Kidney (tissue), 13 donors: ENCODE measurements at regions not wholly inside any gene's neighbourhood (a gene's known extent, or its start where the extent isn't known, plus 50 kb on each side); places are given as distances from the start of the nearest gene placed in this dataset.

ENCODE experiments used
- DNase-seq, 5 donors: peaks; one replicate each; pipeline ENCODE4 v3.0.0-alpha.2; 2013 to 2020
- FAIRE-seq: peaks from 2 replicates; lab custom pipeline; 2012; peaks lifted over from hg19 to GRCh38; lab: Jason Lieb, UNC
- H3K27ac ChIP-seq, 2 donors: one replicate each; pipeline ENCODE4 v1.7.0; 2013; ENCODE audit warnings: low read depth in 2 of 2, low read length in 2 of 2, inconsistent platforms in 1 of 2
- H3K27me3 ChIP-seq: one replicate; pipeline ENCODE4 v1.7.1; 2013; ENCODE audit warnings: low read length, inconsistent platforms; ENCODE audit not compliant: control insufficient read depth, insufficient read depth
- H3K36me3 ChIP-seq, 3 donors: one replicate each; pipeline versions ENCODE4 v1.7.0 to v1.7.1; 2013; ENCODE audit warnings: low read length in 3 of 3, control low read depth in 1 of 3, inconsistent platforms in 1 of 3; ENCODE audit not compliant: insufficient read depth in 3 of 3, control insufficient read depth in 2 of 3
- H3K4me1 ChIP-seq, 3 donors: one replicate each; pipeline versions ENCODE4 v1.7.0 to v1.7.1; 2013; ENCODE audit warnings: low read length in 3 of 3, inconsistent platforms in 1 of 3, low read depth in 1 of 3; ENCODE audit not compliant: control insufficient read depth in 2 of 3, insufficient read depth in 2 of 3
- H3K4me3 ChIP-seq, 3 donors: one replicate each; pipeline versions ENCODE4 v1.7.0 to v1.8.1; 2013; ENCODE audit warnings: low read length in 3 of 3, control low read depth in 1 of 3, inconsistent platforms in 1 of 3
- H3K9ac ChIP-seq, 3 donors: one replicate each; pipeline versions ENCODE4 v1.7.0 to v1.7.1; 2013; ENCODE audit warnings: low read length in 3 of 3, control low read depth in 1 of 3, inconsistent platforms in 1 of 3
- H3K9me3 ChIP-seq, 3 donors: one replicate each; pipeline versions ENCODE4 v1.7.0 to v1.7.1; 2013; ENCODE audit warnings: low read length in 3 of 3, control low read depth in 1 of 3, inconsistent platforms in 1 of 3; ENCODE audit not compliant: control insufficient read depth in 2 of 3, insufficient read depth in 1 of 3
- CTCF ChIP-seq: IDR thresholded peaks from 3 replicates; pipeline ENCODE4 v1.5.1; 2012; ENCODE audit warnings: mild to moderate bottlenecking, moderate library complexity, borderline replicate concordance; ENCODE audit not compliant: insufficient read depth; ENCODE audit errors: extremely low read depth
- intact Hi-C: fragments of 100-400 bp; cut with DNase I; formaldehyde crosslinking; loops from one replicate; pipeline ENCODE4 v1.11.1; 2022
- donor health status: control.
- donor health status: control.
- donor health status: control.
- donor health status: control.
- donor health status: control.
- donor health status: DM: yes; HTN: yes; CAD: no.
- donor health status: Normal renal cell carcinoma (clear cell type).

- FAIRE-seq (no peak), DNase-seq (no peak)
- intact Hi-C loops: no loop called here
- Histone ChIP-seq H3K4me1 (no peaks in the 10 kb centered on the region), H3K9me3 (peaks cover 0 to 12% (median 0%) of the 10 kb centered on the region in 3 donors), H3K36me3 (no peaks in the 10 kb centered on the region), H3K27ac (no peak overlapping the region), H3K4me3 (no peak overlapping the region), H3K9ac (no peak overlapping the region), H3K27me3 (no peaks in the 10 kb centered on the region)
- no peak for TF ChIP-seq CTCF
Observed at GRCh38 chr1:192713921-192714320, 78.0 kb downstream of the RGS13 start.

- Histone ChIP-seq H3K4me3 (no peak overlapping the region), H3K9ac (no peak overlapping the region), H3K27ac (no peak overlapping the region), H3K9me3 (no peaks in the 10 kb centered on the region), H3K4me1 (no peaks in the 10 kb centered on the region), H3K36me3 (no peaks in the 10 kb centered on the region), H3K27me3 (no peaks in the 10 kb centered on the region)
- intact Hi-C loops: no loop called here
- FAIRE-seq: no peak
- no peak for TF ChIP-seq CTCF
- DNase-seq: no peak
Observed at GRCh38 chr1:192724670-192725069, 84.2 kb upstream of the RGS2 start.

- no peak for FAIRE-seq
- no peak for TF ChIP-seq CTCF
- H3K4me3 ChIP-seq: no peak overlapping the region
- no peak overlapping the region for H3K27ac ChIP-seq
- H3K9me3 ChIP-seq: no peaks in the 10 kb centered on the region
- no peaks in the 10 kb centered on the region for H3K27me3 ChIP-seq
- H3K9ac ChIP-seq: no peak overlapping the region
- no peaks in the 10 kb centered on the region for H3K36me3 ChIP-seq
- DNase-seq: no peak
- intact Hi-C loops: no loop called here
- H3K4me1 ChIP-seq: no peaks in the 10 kb centered on the region
Observed at GRCh38 chr1:192726820-192727504, 81.9 kb upstream of the RGS2 start.

GRCh38 chr1:192729500-192729899 lies 79.3 kb upstream of the RGS2 start:
- Histone ChIP-seq H3K9me3 (no peaks in the 10 kb centered on the region), H3K4me3 (no peak overlapping the region), H3K27me3 (no peaks in the 10 kb centered on the region), H3K9ac (no peak overlapping the region), H3K27ac (no peak overlapping the region), H3K4me1 (no peaks in the 10 kb centered on the region), H3K36me3 (no peaks in the 10 kb centered on the region)
- no peak for TF ChIP-seq CTCF
- no peak for FAIRE-seq
- no peak for DNase-seq
- intact Hi-C loops: no loop called here
